HG03571 (cell line): ENCODE measurements at regions not wholly inside any gene's neighbourhood (a gene's known extent, or its start where the extent isn't known, plus 50 kb on each side); places are given as distances from the start of the nearest gene placed in this dataset.
"Not testable (repeated sequence)": the region's sequence is repeated elsewhere in the genome, so short reads cannot be mapped to it uniquely, and the experiment has no call there.

Experiments used
- ATAC-seq: cut with Tn5 transposase; IDR thresholded peaks from one replicate; pipeline ENCODE4 v1.9.1; 2021; ENCODE audit not compliant: unreplicated experiment

DNA sequence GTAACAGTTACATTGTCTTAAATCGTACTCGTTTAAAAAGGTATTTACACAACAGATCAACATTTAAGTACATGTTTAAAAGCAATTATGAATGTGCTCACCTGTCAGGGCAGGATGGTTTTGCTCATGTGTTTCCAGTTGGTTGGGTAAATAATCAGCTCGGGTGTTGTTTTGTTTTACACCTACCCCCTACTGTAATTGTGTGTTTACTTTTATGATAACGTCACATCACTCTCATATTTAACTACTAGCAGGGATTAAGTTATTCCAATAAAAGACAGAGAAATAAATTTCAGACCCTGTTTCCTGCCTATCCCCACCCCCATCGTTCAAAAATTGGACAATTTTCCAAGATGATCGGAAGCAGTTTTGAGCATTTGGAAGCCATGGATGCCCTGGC lies 390.2 kb downstream of the SEC14L1 start:
- ATAC-seq = no peak

DNA sequence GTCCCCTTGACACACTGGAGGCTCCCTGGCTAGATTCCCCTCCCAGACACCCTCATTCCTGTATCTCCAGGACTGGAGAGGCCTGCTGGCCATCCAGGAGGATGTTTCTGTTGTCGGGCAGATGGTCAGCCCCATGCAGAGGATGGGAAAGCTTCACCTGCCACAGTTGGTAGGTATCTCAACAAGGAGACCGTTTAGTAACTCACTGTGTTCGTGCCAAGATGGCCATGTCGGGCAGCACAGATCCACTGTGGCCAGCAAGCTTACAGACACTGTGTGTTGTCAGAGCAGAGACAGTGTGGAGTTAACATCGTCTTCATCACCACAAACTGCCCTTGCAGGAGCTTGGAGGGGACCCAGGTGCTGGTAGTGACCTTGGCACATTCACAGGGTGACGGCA lies 390.9 kb downstream of the SEC14L1 start:
- no peak for ATAC-seq

DNA sequence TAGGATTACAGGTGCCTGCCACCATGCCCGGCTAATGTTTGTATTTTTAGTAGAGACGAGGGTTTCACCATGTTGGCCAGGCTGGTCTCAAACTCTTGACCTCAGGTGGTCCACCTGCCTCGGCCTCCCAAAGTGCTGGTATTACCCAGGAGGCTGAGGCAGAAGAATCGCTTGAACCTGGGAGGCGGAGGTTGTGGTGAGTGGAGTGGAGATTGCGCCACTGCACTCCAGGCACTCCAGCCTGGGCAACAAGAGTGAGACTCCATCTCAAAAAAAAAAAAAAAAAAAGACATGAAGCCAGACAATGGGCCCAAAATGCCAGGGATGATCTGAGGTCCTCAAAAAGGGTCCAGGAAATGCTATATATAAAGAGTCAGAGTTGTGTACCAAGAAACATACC lies 392.9 kb downstream of the SEC14L1 start:
- not testable (repeated sequence) for ATAC-seq

DNA sequence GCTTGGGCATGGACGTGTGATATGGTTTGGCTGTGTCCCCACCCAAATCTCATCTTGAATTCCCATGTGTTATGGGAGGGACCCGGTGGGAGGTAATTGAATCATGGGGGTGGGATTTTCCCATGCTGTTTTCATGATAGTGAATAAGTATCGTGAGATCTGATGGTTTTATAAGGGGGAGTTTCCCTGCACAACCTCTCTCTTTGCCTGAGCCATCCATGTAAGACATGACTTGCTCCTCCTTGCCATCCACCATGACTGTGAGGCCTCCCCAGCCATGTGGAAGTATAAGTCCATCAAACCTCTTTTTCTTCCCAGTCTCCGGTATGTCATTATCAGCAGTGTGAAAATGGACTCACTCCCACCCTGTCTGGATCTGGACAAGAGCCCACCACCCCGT lies 393.4 kb downstream of the SEC14L1 start:
- ATAC-seq = no peak

DNA sequence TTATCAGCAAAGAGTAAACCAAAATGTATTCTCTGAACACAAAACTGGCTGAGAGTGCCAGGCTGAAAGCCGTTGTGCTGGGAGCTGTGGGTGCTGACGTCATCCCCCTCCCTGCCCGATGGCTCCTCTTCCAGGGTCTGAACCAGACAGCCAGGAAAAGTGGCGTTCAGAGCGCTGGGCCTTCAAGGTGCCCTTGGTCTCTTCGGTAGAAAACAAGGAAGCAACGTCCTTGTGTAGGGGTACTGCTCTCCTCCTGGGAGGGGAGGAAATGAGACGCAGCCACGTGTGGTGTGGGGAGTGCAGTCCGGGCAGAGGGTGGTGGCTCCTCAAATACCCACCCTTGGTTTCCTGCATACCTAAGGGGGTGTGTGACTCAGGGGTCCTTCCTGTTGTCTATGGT lies 394.7 kb downstream of the SEC14L1 start:
- no peak for ATAC-seq

DNA sequence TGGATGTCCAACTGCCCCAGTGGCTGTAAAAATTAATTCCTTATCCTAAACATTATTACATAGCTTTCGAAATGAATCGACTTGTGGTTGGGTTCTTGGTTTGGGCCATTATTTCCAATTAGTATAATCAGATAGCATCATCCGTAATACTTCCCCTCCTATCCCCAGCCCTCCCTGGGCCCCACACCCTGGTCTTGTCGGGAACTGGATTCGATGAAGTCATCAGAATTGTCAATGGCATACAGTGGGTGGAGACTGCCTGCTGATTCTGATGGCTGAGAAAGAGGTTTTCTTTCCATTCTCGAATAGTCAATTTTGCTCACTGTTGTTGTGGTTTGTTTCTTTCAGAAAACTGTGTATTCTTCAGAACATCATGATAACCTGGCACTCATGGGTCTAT lies 395.1 kb downstream of the SEC14L1 start:
- no peak for ATAC-seq

DNA sequence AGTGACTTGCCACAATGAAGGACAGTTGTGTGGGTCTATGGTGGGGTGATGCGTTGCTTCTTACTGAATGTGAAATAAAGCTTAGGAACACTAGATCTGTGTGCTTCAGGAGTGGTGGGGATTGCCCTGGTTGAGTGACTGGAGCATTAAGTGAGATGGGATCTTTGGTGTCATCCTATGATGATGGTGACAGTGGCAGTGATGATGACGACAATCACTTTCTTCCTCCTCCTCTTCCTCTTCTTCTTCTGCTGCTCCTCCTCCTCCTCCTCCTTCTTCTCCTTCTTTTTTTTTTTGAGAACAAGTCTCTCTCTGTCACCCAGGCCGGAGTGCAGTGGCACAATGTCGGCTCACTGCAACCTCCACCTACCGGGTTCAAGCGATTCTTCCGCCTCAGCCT lies 396.8 kb downstream of the SEC14L1 start:
- no peak for ATAC-seq

DNA sequence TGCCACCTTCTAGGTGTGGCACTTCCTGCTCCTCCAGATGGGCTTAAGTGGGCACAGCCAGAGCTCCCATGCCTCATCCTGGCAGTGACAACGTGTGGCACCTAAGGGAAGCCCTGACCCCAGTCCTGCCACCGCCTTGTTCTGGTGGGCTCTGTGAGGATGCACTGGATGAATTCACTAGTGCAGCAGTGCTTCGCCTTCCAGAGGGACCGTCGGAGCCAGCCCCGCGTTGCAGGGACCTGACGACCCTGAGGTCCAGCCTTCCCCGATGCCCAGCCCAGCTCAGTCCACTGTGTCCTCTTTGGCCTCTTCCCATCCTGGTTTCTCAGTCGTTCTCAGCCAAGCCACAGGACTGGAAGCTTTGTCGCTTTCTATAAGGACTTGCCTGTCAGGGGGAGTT lies 399.8 kb downstream of the SEC14L1 start:
- ATAC-seq = no peak

DNA sequence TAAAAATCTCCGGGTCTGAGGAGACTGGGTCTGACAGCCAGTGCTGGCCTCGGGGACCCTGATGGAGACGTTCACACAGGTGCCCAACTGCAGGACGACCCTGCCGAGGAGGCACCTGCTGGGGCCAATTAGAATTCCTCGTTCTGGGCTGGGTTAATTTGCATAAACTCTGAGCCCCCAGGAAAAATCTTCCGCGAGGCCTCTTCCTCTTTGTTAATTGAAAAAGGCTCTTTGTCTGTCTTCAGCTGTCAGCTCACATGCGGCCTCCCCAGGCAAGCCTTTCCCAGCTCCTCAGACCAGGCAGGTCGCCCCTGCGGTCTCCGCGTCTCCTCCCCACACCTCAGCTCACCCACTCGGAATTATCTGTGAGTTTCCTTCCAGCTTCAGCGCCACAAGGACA lies 400.2 kb downstream of the SEC14L1 start:
- ATAC-seq = no peak

DNA sequence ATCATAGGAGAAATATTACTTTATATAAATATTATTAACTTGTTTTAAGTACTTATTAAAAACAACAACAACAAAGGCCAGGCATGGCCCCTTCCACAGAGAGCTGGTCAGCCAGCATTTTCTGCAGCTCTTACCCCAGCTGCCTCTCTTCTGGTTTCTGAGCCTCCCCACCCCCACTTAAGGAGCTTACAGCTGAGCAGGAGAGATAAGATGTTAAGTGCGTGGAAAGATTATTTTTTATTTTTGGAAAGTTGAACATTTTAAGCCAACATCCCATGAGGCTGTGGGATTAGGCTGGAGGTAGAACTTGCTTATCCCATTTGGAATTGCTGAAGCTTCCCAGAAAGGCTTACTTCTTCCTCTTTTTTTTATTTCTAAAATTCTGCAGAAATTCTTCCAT lies 401.2 kb downstream of the SEC14L1 start:
- ATAC-seq = no peak

DNA sequence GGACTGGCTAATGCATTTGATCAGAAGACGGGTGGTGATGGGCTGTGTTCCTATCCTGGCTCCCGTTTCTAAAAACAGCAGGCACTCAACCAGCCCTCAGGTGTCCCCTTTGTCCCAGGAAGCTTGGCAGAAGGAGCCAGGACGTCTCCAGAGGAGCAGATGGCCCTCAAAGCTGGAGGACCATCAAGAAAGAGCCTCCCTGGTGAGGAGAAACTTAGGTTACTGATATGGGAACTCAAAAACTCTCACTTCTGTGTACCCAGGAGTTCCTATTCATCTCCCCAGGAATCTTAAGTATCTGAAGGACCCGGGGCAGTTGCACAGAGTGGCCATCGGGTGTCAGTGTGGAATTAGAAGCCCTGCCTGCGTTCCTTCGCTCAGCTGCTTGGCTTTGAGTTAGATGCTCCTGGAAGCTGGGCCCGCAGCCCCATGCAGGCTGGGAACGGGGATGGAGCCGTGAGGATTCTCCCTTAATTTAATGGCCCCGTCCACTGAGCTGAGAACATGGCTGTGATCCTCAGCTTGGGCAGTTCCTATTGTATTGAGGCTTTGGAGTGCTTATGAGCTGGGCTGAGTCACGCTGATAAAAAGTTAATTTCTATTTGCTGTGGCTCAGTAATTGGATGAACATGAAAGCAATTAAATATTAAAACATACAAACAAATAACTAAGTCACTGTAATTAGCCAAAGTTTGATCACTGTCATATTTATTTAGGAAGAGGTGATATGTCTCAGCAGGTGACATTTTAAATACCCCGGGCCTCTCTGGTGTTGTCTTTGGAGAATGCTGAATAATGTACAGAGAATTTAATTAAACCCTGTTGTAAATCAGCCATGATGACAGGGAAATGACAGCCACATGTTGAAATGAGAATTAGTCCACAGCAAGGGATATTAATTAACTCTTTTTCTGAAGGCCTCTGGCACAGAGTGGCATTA lies 402.1 kb downstream of the SEC14L1 start:
- no peak for ATAC-seq

DNA sequence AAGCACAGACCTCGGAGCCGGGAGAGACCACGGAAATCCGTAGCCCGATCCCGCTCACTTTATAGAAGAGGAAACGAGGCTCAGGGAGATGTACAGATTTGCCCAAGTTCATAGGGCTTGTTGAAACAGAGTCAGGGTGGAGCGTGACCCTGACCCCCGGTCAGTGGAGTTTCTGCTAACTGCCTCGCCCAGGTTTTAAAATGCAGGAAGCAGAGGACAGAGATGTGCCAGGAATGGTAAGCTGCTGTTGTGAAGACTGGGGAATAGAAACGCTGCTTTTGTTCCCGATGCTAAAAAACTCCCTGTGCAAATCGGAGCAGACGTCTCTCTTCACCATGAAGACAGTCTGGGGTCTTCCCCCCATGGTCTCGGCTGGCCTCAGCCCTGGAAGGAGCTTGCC lies 403.0 kb downstream of the SEC14L1 start:
- ATAC-seq = no peak

DNA sequence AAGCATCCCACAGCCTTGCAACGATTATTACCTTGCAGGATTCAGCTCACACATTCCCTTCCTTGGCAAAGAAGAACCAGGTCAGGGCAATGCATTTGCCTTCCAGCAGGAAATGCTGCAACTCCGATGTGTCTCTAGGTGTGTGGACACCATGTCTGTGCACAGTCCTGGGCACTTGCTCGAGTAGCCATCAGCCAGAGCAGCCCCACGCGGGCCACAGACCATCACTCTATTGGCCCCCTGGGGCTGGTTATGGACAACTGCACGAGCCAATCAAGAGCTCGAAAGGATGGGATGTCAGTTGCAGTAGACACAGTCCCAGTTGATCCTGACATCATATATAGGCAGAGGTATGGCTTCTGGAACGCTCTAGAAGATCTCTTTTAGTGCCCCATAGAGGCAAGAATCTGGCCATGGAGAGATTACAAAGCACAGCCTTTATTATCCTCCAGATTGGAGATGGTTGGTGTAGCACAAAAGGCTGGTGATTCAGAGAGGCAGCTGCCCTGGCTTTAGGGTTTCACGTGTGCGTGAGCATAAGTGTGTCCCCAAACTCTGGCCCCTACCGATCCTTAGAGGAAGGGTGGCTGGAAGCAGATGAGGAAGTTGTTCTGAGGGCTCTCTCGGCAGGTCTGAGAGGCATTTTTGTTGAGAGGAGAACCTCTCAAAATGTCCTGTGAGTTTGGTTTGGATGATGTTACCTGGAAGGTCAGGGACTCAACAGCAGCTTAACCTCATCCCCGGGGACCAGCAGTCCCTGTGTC lies 403.8 kb downstream of the SEC14L1 start:
- no peak for ATAC-seq

DNA sequence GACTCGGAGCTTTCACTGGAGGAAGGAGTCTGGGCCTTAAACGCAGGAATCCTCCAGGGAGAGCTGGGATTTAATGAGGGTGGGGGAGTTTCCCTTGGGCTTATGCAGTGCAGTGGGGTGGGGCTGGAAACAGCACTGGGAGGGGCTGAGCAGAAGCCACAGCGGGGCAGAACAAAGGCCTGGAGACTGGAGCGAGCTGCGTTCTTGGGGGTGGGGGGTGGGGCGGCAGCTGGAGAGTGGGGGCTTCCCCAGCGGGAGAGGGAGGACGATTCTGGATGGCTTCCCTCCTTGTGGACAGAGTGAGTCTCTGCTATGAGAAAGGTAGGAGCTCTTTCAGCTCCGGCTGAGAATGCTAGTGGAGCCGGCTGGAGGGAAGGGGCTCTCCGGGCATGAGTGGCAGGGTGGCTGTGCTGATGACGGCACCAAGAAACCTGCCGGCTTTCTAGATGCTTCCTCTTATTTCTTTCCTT lies 406.0 kb downstream of the SEC14L1 start:
- no peak for ATAC-seq

DNA sequence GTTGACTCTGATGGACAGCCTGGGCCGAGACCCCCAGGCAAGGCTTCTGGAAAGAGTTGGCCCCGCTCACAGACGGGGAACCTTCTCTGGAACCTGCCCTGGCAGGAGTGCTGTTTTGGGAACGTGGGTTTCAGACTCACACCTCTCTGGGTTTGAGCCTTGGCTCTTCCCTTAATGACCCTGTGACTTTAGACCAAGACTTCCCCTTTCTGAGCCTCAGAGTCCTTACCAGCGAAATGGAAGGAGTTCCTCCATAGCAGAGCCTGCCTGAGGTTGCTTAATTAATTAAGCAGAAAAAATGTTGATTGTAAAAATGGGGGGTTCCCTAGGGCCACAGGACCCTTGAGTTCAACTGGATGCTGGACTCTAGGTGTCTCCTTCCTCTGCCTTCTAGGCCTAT lies 408.2 kb downstream of the SEC14L1 start:
- ATAC-seq = no peak

DNA sequence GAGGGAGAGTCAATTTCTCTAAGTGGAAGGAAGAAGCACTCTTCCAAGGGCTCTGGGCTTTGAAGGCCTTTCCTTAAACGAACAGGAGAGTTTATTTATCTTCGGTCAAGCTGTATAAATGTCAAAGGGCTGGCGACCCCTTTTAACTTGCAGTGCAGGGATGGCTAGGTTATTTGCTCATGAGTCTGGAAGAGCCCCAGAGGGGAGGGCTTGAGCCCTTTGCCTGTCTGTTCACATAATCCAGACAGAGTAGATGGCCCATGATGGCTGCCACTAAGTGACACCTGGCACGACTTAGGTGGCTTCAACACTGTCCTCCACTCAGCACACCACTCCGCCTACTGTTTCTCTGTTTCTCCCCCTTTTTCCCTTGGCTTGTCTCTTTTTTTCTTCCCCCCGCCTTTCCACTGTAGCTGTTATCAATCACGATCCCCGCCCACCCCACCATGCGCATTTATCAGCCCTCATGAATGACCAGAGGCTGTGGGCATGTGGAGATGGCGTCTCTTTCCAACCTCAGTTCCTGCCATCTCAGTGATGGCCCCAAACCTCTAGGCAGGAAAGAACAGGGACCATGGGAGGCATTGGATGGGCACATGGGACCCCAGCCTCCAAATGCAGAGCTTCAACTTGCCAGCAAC lies 408.7 kb upstream of the TNRC6C start:
- ATAC-seq = no peak

DNA sequence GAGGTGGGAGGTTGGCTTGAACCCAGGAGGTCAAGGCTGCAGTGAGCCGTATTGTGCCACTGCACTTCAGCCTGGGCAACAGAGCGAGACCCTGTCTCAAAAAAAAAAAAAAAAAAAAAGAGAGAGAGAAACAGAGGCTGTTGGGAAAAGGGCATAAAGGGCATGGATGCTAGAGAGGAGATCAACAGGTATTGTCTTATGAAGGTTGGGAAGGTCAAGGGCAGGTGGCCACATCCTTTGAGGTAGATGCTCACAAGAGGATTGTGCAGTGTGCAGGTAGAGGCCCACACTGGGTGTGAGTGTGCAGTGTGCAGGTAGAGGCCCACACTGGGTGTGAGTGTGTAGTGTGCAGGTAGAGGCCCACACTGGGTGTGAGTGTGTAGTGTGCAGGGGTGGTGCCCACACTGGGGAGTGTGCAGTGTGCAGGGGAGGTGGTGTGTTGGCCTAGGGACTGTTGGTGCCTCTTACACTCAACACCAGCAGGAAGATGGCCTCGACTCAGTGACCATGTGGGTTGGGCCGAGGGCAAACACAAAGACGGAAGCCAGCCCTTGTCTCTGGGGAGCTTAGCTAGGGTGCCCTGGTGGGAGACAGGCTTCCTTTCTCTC lies 404.9 kb upstream of the TNRC6C start:
- no peak for ATAC-seq

DNA sequence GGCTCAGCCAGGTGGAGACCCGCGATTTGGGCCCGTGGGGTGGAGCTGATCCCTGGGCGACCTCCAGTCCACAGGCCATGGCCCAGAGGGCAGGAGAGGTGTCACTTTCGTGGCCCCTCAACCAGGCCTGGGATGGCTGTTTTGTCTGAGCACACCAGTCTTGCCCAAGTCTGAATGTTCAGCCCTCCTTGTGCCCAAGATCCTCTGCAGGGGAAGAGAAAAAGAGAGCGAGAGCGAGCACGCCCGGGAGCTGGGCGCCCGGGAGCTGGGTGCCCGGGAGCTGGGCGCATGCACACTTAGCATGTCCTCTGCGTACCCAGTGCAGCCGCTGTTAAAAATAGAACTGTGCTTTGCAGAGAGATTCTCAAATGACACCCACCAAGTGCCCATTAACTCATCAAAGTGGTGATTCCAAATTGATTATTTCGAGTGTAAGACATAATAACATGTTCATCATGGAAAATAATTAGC lies 403.3 kb upstream of the TNRC6C start:
- ATAC-seq = no peak

DNA sequence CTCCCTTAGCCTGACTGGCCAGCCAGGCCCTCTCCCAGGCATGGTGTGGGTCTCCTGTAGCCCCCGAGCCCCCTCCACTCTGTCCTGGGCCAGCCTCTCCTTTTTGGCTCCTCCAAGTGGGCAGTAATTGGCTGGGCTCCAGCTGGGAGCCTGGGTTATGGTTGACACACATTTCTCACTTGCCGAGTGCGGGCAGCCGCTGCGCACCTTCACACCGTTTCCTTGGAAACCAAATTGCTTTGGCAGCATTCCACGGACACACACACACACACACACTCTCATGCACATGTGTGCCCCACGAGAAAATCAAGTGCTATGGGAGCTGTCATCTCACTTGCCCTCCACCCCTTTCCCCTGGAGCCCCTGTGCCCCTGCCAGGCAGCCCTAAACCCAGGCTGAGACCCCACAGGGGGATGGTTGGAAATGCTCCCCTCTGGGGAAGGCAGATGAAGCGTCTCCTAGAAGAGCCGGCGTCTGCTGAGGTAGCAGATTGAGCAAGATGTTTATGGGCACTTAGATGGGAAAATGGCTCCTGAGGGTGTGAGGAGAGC lies 402.7 kb upstream of the TNRC6C start:
- no peak for ATAC-seq

DNA sequence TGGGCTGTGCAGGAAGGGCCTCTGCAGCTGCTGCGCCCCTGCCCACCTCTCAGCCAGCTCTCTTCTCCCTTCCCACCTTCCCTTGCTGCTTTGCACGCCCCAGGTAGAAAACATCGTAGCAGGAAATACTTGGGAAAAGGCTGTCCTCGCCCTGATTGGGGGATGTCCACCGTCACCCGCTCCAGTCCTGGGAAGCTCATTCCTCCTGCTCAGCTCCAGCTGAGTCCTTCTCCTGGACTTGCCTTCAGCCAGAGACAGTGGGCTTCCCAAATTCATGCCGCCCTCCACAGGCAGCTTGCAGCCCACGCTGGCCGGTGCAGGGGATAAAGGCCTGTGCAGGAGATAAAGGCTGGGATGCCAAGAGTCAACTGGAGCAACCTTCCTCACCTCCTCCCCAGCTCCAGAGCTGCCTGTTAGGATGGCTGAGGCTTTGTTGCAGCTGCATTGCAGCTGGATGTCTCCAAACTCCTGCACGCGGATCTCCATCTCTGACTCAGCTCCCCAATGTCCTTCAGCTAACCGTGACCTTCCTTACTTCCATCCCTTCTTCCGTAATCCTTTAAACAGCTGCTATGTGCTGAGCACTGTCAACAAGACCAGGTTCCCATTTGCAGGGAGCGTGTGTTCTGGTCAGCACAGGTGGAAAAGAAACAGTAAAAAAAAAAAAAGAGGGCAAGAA lies 402.0 kb upstream of the TNRC6C start:
- no peak for ATAC-seq
